ENCODE measurements at regions not wholly inside any gene's neighbourhood (a gene's known extent, or its start where the extent isn't known, plus 50 kb on each side); places are given as distances from the start of the nearest gene placed in this dataset.
"Not testable (repeated sequence)": the region's sequence is repeated elsewhere in the genome, so short reads cannot be mapped to it uniquely, and the experiment has no call there.

- TF ChIP-seq CTCF (IDR thresholded peaks at IDR 0.05; ENCODE audit: low read length); EZH2 (IDR thresholded peaks at IDR 0.05; ENCODE audit: borderline replicate concordance, low read length): not testable (repeated sequence)
Measured at GRCh38 chr4:75280461-75280860, 233.7 kb downstream of the RCHY1 start.
